ENCODE measurements at regions not wholly inside any gene's neighbourhood (a gene's known extent, or its start where the extent isn't known, plus 50 kb on each side); places are given as distances from the start of the nearest gene placed in this dataset.

- TF ChIP-seq, protein P1, sequence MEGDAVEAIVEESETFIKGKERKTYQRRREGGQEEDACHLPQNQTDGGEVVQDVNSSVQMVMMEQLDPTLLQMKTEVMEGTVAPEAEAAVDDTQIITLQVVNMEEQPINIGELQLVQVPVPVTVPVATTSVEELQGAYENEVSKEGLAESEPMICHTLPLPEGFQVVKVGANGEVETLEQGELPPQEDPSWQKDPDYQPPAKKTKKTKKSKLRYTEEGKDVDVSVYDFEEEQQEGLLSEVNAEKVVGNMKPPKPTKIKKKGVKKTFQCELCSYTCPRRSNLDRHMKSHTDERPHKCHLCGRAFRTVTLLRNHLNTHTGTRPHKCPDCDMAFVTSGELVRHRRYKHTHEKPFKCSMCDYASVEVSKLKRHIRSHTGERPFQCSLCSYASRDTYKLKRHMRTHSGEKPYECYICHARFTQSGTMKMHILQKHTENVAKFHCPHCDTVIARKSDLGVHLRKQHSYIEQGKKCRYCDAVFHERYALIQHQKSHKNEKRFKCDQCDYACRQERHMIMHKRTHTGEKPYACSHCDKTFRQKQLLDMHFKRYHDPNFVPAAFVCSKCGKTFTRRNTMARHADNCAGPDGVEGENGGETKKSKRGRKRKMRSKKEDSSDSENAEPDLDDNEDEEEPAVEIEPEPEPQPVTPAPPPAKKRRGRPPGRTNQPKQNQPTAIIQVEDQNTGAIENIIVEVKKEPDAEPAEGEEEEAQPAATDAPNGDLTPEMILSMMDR (IDR thresholded peaks at IDR 0.05), result no peak
- no peak for TF ChIP-seq POLR2A (IDR thresholded peaks at IDR 0.05)
These were observed 102.2 kb downstream of the SOD2 start for GRCh38 chr6:159590835-159591234.
